ENCODE measurements at regions not wholly inside any gene's neighbourhood (a gene's known extent, or its start where the extent isn't known, plus 50 kb on each side); places are given as distances from the start of the nearest gene placed in this dataset.

GRCh38 chr9:78902051-78902450 lies 605.1 kb downstream of the PSAT1 start:
- no peak for TF ChIP-seq CTCF (IDR thresholded peaks at IDR 0.05)
- no peak for TF ChIP-seq EZH2 (IDR thresholded peaks at IDR 0.05)
- TF ChIP-seq EZH2phosphoT487 (IDR thresholded peaks at IDR 0.05): no peak
